ENCODE measurements at regions not wholly inside any gene's neighbourhood (a gene's known extent, or its start where the extent isn't known, plus 50 kb on each side); places are given as distances from the start of the nearest gene placed in this dataset.

DNA sequence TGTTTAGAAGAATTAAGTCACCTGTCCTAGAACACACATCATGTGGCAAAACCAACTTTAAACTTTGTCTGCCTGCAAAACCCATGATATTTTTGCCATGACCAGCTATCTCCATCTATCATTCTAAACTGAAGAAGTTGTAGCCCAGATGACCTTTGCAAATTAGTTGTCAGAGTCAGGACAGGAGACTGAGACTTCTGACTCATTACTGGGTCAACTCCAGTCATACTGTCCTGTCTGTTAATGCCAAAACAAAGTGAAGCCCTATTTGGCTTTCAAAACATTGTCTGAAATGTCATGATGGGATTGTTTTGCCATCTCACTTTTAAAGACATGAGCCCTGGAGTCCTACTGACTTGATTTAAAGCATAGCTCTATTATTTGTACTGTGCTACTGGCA lies 365.7 kb upstream of the CPEB2 start:
- DNase-seq (ENCODE audit: low spot score), result no peak

GRCh38 chr4:14640476-14640875 lies 361.8 kb upstream of the CPEB2 start:
- no peak for DNase-seq (ENCODE audit: low spot score)

GRCh38 chr4:14641871-14642270 lies 360.4 kb upstream of the CPEB2 start:
- no peak for DNase-seq (ENCODE audit: low spot score)

DNA sequence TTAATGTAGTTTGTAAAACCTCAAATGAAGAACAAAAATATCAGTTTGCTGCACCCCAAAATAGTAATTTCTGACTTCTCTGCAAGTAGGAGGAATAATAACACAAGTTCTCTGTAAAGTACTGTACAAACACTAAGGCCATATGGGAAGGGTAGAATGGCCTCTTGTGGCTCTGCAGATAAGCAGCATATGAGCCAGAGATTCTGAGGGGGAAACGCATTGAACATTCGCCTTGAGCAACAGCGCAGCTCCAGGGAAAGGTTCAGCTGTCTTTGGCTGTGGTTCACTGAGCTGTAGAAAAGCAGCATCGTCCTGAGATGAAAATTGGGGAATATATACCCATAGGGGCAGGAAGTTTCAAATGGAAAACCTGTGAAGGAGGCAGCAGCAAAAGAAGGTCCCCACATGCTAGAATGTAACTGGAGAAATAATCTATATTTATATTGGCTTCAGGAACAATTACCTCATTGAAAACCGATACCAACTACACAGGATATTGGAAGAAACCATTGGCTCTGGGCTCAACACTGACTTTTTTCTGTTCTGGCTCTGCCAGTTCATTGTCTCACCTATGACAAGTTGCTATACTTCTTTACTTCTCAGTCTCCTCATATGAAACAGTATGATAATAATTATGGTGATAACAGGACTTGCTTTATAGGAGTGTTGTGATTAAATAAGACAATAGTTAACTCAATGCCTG lies 357.6 kb upstream of the CPEB2 start:
- no peak for DNase-seq (ENCODE audit: low spot score)

- no peak for DNase-seq (ENCODE audit: low spot score)
Measured at GRCh38 chr4:14646831-14647230, 355.4 kb upstream of the CPEB2 start.

- DNase-seq (ENCODE audit: low spot score), result no peak
Measured at GRCh38 chr4:14650127-14650526, 352.2 kb upstream of the CPEB2 start.

GRCh38 chr4:14652522-14652921 lies 349.8 kb upstream of the CPEB2 start:
- no peak for DNase-seq (ENCODE audit: low spot score)

DNA sequence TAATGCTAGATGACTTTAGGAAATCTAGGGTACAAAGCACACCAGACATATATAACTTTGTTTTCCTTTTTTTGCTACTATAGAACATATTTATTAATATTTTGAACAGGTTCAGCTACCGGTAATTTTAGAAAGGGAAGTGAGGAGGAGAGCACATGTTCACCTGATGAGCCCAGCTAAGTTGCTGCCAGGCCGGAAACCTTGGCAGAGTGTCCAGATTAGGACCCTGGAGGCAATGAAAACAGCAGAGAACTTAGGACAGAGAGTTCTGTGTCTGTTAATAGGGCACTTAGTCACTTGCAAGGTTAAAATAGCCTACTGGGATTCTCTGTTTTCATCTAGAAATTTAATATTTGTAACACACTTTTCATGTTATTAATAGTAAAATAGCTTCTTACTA lies 348.9 kb upstream of the CPEB2 start:
- DNase-seq (ENCODE audit: low spot score), result no peak

- DNase-seq (ENCODE audit: low spot score), result no peak
Measured at GRCh38 chr4:14659286-14659685, 343.0 kb upstream of the CPEB2 start.

DNA sequence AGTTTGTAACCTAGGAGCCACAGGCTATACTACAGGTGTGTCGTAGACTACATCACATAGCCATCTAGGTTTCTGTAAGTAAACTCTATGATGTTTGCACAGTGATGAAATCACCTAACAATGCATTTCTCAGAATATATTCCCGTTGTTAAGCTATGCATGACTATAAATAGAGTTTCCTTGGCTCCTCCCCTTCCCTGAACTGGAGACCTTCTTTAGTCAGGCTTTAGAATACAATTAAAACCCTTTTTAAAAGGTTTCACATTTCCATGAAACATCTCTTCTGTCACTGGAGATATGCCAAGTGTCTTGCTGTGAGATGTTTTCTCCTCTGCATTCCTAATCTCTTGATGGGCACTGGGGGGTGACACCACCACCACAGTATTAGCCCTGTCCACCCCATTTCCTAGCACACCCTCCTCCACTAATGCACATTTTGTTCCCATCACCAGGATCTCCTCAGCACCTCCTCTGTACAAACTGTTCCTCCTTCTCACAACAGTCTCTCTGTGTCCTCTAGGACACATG lies 334.6 kb upstream of the CPEB2 start:
- no peak for DNase-seq (ENCODE audit: low spot score)

- no peak for DNase-seq (ENCODE audit: low spot score)
Measured at GRCh38 chr4:14668296-14668695, 334.0 kb upstream of the CPEB2 start.

DNA sequence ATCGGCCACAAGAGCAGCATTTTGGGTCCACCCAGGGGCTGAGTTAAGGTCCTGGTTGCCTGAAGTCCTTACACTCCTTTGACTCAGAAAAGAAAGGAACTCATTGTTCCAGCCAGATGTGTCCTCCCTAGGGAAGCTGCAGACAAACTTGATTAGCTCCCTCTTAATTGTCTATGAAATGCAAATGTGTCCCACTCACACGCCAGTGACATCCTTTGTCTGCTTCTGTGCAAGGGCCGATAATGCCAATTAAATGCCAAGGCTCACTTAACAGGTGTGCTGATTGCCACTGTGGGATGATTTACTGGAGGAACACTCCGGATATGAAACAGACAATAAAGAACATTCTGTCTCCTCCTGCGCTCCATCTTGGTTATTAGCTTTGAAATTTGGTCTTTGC lies 332.9 kb upstream of the CPEB2 start:
- DNase-seq (ENCODE audit: low spot score), result no peak

DNA sequence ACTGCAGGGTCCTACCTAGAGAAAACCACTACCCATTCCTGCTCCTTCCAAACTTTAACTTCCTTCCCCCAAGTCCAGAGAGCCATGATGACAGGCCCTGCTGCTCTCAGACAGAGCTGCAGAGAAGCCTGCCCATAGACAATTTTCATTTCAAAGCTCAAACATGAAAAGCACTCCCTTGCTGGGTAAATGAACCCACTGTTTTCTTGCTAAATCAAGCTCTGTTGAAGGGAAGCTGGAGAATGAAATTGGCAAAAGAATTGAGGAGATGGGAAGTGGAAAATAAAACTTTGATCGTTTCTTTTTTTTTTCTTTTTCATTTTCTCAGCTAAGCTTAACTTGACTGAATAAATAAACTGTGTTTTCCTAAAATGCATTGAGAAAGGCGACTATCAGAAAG lies 331.1 kb upstream of the CPEB2 start:
- DNase-seq (ENCODE audit: low spot score), result no peak

- DNase-seq (ENCODE audit: low spot score), result no peak
Measured at GRCh38 chr4:14675279-14675985, 326.8 kb upstream of the CPEB2 start.

DNA sequence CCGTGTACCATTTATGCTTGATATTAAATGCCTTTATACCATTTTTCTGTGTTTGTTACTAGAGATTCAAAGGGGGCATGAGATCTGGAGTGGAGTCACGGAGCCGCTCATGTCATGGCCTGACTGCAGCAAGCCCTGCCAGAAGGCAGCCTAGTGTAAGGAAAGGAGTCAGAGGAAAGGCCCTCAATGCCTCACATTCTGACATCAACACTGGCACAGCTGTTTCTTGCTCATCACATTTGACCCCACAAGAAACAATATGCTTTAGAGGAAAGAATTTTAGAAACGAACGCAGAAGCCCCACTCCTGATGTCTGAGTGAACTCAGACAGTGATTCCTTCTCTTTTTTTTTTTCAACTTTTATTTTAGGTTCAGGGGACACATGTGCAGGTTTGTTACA lies 322.4 kb upstream of the CPEB2 start:
- no peak for DNase-seq (ENCODE audit: low spot score)

DNA sequence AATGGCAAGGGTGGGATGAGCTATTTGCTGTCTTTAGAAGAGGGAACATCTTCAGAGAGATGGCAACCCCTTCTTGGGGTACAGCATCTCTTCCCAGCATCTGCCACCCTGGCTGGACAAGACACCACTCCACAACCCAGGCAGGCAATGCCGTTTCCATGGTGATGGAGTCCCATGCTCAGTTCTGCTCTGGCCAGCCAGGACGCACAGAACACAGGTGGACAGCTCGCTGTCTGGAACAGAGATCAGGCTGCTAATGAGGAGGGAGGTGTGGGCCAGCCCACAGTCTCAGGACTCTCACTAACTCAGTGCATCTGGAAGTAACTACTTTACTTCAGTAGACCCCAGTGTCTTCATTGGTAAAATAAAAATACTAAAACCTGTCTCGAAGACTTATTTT lies 321.0 kb upstream of the CPEB2 start:
- DNase-seq (ENCODE audit: low spot score), result no peak

GRCh38 chr4:14693728-14694127 lies 308.6 kb upstream of the CPEB2 start:
- no peak for DNase-seq (ENCODE audit: low spot score)

DNA sequence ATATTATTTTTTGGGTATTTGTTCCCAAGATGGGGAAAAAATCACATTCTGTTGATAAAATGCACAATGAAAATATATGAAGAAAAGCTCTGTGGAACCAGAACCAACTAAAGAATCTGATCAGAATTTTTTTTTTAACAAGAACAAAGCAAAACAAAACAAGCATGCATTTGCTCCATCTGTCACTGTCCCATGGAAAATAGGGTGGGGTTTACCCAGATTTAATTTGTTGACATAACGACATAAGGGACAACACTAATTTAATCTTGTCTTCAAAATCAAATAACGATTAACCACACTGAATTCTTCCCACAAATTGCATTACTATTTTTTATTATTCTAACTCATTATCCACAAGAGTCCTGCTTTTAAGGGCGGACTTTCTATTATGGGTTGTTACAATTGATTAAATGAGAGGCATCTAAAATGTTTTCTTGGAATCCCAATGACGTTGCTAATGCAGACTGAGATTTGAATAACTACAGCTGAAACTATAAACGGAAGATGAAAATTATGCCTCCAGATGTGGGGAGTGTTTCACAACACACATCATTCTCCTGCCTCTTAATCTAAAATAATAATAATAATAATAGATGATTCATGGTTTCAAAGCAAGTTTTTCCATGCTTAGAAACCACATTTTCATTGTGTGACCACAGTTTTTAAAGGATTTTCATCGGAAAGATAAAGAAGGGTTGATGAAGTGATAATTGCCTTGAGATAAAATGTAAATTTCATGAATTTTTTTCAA lies 307.0 kb upstream of the CPEB2 start:
- no peak for DNase-seq (ENCODE audit: low spot score)

- DNase-seq (ENCODE audit: low spot score), result no peak
Measured at GRCh38 chr4:14700083-14700482, 302.2 kb upstream of the CPEB2 start.

DNA sequence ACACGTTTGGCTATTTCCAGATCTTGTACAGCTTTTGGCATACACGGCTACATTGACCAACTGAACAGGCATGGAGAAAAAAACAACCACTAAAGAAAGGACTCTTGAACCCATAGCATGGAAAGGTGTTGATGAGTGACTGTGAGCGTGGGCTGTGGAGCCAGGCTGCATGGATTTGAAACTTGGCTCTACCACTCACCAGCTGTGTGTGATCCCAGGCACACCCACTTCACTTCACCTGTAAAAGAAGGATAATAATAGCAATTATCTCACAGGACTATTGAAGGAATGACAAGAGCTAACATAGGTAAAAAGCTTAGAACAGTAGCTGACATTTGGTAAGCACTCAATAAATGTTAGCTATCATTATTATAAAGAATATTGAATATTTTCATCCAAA lies 301.7 kb upstream of the CPEB2 start:
- no peak for DNase-seq (ENCODE audit: low spot score)

- DNase-seq (ENCODE audit: low spot score), result no peak
Measured at GRCh38 chr4:14701389-14701788, 300.9 kb upstream of the CPEB2 start.

DNA sequence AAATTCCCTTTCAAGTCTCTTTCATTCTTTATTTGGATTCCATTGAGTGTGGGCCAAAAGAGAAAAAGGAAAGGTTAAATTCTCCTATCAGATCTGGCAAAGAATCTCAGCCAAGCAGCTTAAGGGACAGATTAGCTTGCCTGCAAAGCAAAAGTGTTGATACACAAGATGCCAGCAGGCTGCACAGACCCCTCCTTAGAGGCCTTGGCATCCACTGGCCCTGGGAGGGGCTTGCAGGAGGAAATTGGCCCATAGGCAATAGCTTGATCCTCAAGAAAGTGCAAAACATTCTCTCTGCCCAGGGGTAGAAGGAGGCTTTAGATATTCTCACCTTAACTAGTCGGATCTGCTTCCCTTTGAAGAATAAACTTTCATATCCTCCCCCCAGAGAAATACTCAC lies 300.4 kb upstream of the CPEB2 start:
- no peak for DNase-seq (ENCODE audit: low spot score)

GRCh38 chr4:14708574-14708973 lies 293.7 kb upstream of the CPEB2 start:
- DNase-seq (ENCODE audit: low spot score), result no peak
